NCI-H1048 (cell line): ENCODE measurements at regions not wholly inside any gene's neighbourhood (a gene's known extent, or its start where the extent isn't known, plus 50 kb on each side); places are given as distances from the start of the nearest gene placed in this dataset.
"Not testable (repeated sequence)": the region's sequence is repeated elsewhere in the genome, so short reads cannot be mapped to it uniquely, and the experiment has no call there.

Experiments
- DNase-seq: peaks from one replicate; lab custom pipeline; 2025; lab: John Stamatoyannopoulos, UW

DNA sequence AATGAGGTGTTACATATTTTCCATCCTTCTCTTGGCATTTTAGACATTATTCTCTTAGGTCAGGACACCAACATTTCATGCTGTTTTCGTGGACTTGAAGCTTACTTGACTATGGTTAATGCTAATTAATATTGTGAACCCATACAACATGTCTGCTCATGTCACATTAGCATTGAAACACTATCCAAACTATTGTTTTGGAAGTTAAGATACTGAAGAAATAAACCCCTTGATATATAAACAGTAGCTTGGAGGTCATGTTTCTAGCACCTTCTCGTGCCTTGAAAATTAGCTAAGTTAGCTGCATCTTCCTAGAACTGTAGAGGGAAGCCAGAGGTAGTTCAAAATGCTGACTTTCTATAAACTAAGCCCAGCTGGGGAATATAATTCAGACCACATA, 288.8 kb downstream of the LTN1 start:
- no peak for DNase-seq

DNA sequence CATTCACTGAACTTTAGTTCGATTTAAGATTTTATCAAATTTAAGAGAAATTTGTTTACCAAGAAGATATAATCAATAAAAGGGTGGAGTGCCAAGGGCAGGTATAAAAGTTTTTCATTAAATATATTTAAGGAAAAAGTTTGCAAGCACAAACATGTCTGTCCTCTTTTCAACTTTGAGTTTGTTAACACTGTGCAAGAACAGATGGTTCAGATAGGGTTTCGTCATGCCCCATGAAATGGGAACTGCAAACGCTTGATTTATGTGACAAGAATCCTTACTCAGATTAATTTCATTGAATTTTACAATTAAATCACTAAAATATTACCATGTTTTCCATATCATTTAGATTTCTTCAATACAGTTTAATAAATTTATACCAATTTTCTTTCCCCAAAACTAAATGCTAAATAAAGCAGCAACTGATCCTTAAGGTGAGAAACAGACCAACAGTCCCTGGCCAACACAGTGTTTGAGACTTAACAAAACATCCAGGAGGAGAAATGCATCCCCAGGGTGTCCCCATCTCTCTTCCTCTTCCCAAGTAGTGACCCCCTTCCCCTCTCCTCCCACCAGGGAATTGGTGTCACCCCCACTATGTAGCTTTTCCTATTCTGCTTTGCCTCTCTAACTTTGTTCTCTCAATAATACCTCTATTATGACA, 292.9 kb downstream of the LTN1 start:
- DNase-seq, result no peak

DNA sequence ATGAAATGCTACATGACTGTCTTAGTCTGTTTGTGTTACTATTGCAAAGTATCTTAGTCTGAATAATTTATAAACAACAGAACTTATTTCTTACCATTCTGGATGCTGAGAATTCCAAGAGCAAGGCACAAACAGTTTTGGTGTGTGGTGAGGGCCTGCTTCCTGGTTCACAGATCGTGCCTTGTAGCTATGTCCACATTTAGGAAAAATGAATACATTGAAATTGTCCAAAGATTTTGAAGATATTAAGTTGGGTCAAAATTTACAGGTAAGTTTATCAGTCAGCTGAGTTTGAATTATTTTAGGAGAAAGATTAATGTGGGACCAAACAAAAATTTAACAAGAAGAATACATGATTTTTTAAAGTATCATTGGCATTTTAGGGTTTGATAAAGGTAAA, 293.5 kb downstream of the LTN1 start:
- no peak for DNase-seq

DNA sequence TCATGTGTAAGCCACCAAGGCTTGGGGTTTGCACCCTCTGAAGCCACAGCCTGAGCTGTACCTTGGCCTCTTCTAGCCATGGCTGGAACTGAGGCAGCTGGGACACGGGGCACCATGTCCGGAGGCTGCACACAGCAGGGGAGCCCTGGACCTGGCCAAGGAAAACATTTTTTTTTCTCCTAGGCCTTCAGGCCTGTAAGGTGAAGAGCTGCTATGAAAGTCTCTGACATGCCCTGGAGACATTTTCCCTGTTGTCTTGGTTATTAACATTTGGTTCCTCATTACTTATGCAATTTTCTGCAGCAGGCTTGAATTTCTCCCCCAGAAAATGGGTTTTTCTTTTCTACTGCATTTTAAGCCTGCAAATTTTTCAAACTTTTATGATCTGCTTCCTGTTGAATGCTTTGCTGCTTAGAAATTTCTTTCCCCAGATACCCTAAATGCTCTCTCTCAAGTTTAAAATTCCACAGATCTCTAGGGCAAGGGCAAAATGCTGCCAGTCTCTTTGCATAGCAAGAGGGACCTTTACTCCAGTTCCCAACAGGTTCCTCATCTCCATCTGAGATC, 295.8 kb downstream of the LTN1 start:
- DNase-seq, result no peak

- DNase-seq, result no peak
Observed at GRCh38 chr21:28693476-28693875, 299.2 kb downstream of the LTN1 start.

GRCh38 chr21:28690196-28690595, 302.5 kb downstream of the LTN1 start:
- DNase-seq, result no peak

GRCh38 chr21:28688381-28688780, 304.3 kb downstream of the LTN1 start:
- no peak for DNase-seq

DNA sequence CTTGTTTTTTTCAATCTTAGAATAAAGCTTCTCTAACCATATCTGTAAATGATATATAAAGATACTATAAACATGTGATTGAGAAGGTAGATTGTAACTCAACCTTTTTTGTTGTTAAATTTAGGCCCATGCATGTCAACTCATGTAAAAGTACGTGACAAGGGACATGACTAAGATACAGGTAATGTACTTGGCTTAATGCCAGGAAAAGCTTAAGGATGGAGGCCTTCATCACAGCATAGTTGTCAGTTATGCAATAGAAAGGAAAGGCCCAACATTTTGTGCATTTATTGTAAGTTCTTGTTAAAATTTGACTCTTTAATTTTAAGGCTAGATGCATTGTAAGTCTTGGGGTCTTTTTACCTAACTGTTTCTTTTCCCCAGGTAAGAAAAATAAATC, 305.1 kb downstream of the LTN1 start:
- DNase-seq, result no peak

DNA sequence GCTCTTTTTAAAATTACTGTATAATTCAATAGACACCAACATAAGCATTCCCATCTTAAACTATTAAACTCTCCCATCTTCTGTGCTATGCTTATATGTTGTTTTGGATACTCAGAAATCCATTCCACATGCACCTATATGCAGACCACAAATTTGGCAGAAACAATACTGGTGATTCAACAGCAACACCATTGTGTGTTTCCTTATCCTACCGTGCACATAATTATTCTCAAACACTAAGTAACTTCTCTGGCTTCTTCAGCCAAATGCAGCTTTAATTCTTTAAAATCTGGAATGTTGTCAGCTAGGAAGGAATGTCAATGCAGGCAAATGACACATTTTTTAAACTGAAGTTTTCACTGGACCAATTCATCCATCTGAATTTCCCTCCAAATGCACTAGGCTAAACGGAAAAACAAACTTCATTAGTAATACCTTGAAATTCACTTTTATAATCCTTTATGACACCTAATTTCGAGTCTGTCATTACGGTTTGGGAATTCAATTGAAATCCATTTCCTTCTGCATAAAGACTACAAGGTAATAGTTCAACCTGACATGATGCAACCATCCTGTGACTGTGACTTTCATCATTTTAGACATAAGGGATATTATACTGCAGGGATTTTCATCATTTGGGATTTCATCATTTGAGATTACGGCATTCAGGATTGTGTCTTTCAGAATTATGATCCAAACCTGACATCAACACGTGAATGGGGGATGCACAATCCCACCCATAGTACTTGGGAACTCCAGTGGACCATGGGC, 308.5 kb downstream of the LTN1 start:
- DNase-seq, result no peak

DNA sequence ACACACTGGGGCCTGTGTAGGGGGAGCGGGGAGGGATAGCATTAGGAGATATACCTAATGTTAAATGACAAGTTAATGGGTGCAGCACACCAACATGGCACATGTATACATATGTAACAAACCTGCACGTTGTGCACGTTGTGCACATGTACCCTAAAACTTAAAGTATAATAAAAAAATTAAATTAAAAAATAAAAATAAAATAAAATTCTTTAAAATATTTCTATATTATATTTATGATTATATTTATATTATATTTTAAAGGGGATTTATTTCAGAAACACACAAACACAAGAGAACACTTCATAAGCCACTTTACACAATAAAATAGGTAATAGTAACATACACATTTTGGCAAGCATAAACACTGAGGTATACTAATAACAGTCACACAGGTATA, 309.8 kb downstream of the LTN1 start:
- not testable (repeated sequence) for DNase-seq

DNA sequence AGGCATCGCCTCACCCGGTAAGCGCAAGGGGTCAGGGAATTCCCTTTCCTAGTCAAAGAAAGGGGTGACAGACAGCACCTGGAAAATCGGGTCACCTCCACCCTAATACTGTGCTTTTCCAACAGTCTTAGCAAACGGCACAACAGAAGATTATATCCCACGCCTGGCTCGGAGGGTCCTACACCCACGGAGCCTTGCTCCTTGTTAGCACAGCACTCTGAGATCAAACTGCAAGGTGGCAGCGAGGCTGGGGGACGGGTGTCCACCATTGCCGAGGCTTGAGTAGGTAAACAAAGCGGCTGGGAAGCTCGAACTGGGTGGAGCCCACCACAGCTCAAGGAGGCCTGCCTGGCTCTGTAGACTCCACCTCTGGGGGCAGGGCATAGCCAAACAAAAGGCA, 315.6 kb downstream of the LTN1 start:
- DNase-seq, result not testable (repeated sequence)

GRCh38 chr21:28675331-28676041, 317.2 kb downstream of the LTN1 start:
- DNase-seq, result no peak

DNA sequence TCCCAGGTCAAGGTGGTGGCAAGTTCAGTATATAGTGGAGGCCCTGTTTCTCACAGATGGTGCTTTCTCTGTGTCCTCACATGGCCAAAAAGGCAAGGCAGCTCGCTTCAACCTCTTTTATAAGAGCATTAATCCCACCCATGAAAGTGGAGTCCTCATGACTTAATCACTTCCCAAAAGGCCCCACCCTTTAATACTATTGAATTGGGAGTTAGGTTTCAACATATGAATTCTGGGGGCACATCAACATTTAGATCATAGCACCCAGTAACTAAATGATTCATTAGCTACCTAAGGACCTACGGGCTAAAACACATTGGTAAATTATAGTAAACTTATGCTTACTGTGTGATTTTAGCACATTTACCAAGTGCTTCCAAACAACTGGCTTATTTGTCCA, 317.9 kb downstream of the LTN1 start:
- no peak for DNase-seq

- no peak for DNase-seq
Observed at GRCh38 chr21:28671549-28672195, 321.0 kb downstream of the LTN1 start.

- DNase-seq, result no peak
Observed at GRCh38 chr21:28669971-28670653, 322.6 kb downstream of the LTN1 start.

DNA sequence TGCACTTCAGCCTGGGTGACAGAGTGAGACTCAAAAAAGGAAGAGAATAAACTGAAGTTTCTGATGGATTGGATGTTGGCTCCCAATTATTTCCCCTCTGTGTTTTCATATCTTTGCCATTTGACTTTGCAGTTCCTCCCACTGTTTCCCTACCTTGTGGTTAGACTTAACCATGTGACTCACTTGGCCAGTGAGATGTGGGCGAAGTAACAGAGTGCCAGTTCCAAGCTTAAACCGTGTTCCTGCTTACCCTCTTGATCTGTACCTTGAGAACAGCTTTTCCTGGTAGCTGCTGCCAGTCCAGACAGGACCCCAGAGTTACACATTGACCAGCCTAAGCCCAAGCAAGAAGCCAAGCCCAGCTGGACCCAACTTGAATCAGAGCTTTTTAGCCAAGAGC, 323.4 kb downstream of the LTN1 start:
- no peak for DNase-seq

GRCh38 chr21:28663754-28664153, 328.9 kb downstream of the LTN1 start:
- DNase-seq, result no peak

DNA sequence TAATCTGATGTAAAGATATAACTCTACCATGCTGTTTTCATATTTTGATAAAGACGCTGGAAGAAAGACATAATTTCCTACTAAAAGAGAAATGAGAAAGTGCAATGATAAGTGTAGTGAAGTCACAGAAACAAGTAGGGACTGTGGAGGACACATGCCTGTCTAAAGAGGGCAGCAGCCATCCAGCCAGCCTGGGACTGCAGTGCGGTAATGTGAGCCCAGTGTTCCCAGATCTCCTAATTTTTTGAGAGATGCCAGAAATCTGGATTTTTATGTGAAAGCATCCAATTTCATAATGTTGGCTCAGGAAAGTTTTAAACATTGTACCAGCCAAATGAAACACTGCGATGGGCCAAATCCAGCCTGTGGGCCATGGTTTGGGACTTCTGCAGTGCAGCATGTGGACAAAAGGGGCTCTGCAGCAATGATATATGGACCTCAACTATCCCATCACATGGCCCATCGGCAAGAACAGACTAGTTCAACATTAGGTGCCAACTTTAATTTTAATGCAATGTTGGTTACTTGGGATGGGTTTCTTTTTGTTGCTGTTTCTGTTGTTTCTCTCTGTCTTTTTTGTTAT, 329.5 kb downstream of the LTN1 start:
- no peak for DNase-seq

GRCh38 chr21:28657566-28657965, 335.1 kb downstream of the LTN1 start:
- DNase-seq, result no peak

DNA sequence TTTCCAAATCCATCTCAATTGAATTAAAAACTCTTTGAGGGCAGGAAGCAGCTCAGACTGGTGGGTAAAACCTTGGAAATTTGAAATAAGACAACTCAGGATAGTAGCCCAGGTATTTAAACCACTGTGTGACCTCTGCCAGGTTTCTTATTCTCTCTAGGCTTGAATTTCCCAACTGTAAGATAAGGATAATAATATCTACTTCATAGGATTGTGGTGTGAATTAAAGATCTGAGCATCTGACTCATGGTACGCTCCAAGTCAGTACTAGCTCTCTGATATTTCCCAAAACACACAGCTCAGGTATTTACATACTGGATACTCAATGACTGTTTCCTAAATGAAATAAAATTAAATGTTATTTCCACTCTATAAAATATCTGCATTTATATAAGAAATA, 337.2 kb downstream of the LTN1 start:
- DNase-seq, result no peak

DNA sequence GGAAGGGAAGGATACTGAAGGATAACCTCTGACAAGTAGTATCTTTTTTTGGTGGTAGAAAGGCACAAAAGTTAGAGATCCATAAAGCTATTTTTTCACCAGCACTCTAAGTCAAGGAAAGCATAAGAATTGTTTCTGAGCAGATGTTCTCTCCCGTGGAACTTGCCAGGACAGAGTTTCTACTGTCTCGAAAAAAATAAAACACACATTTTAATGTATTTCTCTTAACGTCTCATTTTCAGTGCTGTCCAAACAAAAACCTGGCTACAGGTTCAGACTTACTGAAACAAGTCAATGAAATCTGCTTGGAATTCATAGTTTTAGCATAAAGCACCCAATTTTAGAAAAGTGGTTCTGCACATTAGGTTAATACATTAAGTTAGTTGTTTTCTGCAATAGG, 338.3 kb downstream of the LTN1 start:
- no peak for DNase-seq
